GM12892 (cell line): ENCODE measurements at regions not wholly inside any gene's neighbourhood (a gene's known extent, or its start where the extent isn't known, plus 50 kb on each side); places are given as distances from the start of the nearest gene placed in this dataset.

ENCODE experiments used
- POLR2A ChIP-seq: IDR thresholded peaks from 2 replicates; pipeline ENCODE4 v1.6.1; 2011; ENCODE audit warnings: low read depth, low read length, control low read depth
- POLR2AphosphoS5 ChIP-seq: IDR thresholded peaks from 2 replicates; pipeline ENCODE4 v1.6.1; 2011; ENCODE audit warnings: low read depth, low read length, control low read depth
- TAF1 ChIP-seq: IDR thresholded peaks from 2 replicates; pipeline ENCODE4 v1.6.1; 2011; ENCODE audit warnings: low read depth, mild to moderate bottlenecking, control low read depth, low read length, borderline replicate concordance

- TF ChIP-seq POLR2AphosphoS5 (no peak), TAF1 (no peak), POLR2A (no peak)
These were observed 67.2 kb upstream of the PELI1 start for GRCh38 chr2:64211276-64211921.
